Testis (tissue), 2 donors: ENCODE measurements at regions not wholly inside any gene's neighbourhood (a gene's known extent, or its start where the extent isn't known, plus 50 kb on each side); places are given as distances from the start of the nearest gene placed in this dataset.

ENCODE experiments used
- DNase-seq: peaks from one replicate; pipeline ENCODE4 v3.0.0-alpha.2; 2019
- H3K27ac ChIP-seq, 2 donors: fragments of 200-600 bp; sonication (generic); one replicate each; pipeline ENCODE4 v1.5.1; 2019
- H3K27me3 ChIP-seq: fragments of 200-600 bp; sonication (generic); one replicate; pipeline ENCODE4 v1.5.1; 2019
- H3K36me3 ChIP-seq: fragments of 200-600 bp; sonication (generic); one replicate; pipeline ENCODE4 v1.5.1; 2017; ENCODE audit warnings: low read depth; ENCODE audit errors: missing control alignments
- H3K4me1 ChIP-seq: fragments of 200-600 bp; sonication (generic); one replicate; pipeline ENCODE4 v1.5.1; 2019
- H3K4me3 ChIP-seq, 2 donors: fragments of 200-600 bp; sonication (generic); one replicate each; pipeline ENCODE4 v1.5.1; 2017 to 2019
- H3K9me3 ChIP-seq: fragments of 200-600 bp; sonication (generic); one replicate; pipeline ENCODE4 v1.5.1; 2017
- CTCF ChIP-seq, 3 experiments: fragments of 450-650 bp in 2 of 3; fragments of 200-600 bp in 1 of 3; sonication (generic) in 1 of 3; IDR thresholded peaks; one replicate each; pipeline ENCODE4 v1.5.1; 2016 to 2019; ENCODE audit warnings: antibody characterized with exemption in 3 of 3, mild to moderate bottlenecking in 2 of 3, moderate library complexity in 1 of 3
- POLR2A ChIP-seq: fragments of 450-650 bp; IDR thresholded peaks from one replicate; pipeline ENCODE4 v1.6.1; 2017; ENCODE audit warnings: antibody characterized with exemption, mild to moderate bottlenecking, moderate library complexity
- WGBS, 2 donors: methylation state at CpG; one replicate each; pipeline ENCODE4 v1.1.5; 2018; 5-methylcytosine and 5-hydroxymethylcytosine counted together
- intact Hi-C: fragments of 100-400 bp; cut with DNase I; formaldehyde crosslinking; loops from one replicate; pipeline ENCODE4 v1.15.1; 2023; ENCODE audit warnings: low total_unique reads

- intact Hi-C loops, result no loop called here
- Histone ChIP-seq H3K27ac (no peak overlapping the region), H3K27me3 (no peaks in the 10 kb centered on the region), H3K4me1 (no peaks in the 10 kb centered on the region), H3K4me3 (no peak overlapping the region), H3K9me3 (no peaks in the 10 kb centered on the region), H3K36me3 (no peaks in the 10 kb centered on the region)
- no peak for DNase-seq
- 86 to 92% methylated on average over 2 of the region's 2 CpGs for WGBS, 2 donors
- no peak for TF ChIP-seq CTCF (IDR thresholded peaks at IDR 0.05)
- TF ChIP-seq POLR2A, result no peak
Measured at GRCh38 chr1:232528472-232529089, 101.4 kb downstream of the SIPA1L2 start.

GRCh38 chr1:232524056-232524455 lies 105.9 kb downstream of the SIPA1L2 start:
- Histone ChIP-seq H3K4me1 (no peaks in the 10 kb centered on the region), H3K4me3 (no peak overlapping the region), H3K27ac (no peak overlapping the region), H3K36me3 (no peaks in the 10 kb centered on the region), H3K9me3 (no peaks in the 10 kb centered on the region), H3K27me3 (no peaks in the 10 kb centered on the region)
- TF ChIP-seq POLR2A (no peak), CTCF (IDR thresholded peaks at IDR 0.05) (no peak)
- DNase-seq, result no peak
- 81 to 82% methylated on average over 2 of the region's 2 CpGs for WGBS, 2 donors
- intact Hi-C loops, result no loop called here

- Histone ChIP-seq H3K27me3 (no peaks in the 10 kb centered on the region), H3K36me3 (no peaks in the 10 kb centered on the region), H3K4me3 (no peak overlapping the region), H3K9me3 (no peaks in the 10 kb centered on the region), H3K4me1 (no peaks in the 10 kb centered on the region), H3K27ac (no peak overlapping the region)
- no peak for DNase-seq
- TF ChIP-seq POLR2A (no peak), CTCF (IDR thresholded peaks at IDR 0.05) (no peak)
- 92 to 97% methylated on average over 1 of the region's 1 CpG for WGBS, 2 donors
- intact Hi-C loops, result no loop called here
Measured at GRCh38 chr1:232522189-232522588, 107.7 kb downstream of the SIPA1L2 start.

GRCh38 chr1:232521660-232522059 lies 108.3 kb downstream of the SIPA1L2 start:
- TF ChIP-seq CTCF (IDR thresholded peaks at IDR 0.05), result no peak
- TF ChIP-seq POLR2A, result no peak
- intact Hi-C loops, result no loop called here
- no peak overlapping the region for H3K27ac ChIP-seq
- 88 to 97% methylated on average over 1 of the region's 1 CpG for WGBS, 2 donors
- DNase-seq, result no peak
- no peak overlapping the region for H3K4me3 ChIP-seq
- H3K9me3 ChIP-seq, result no peaks in the 10 kb centered on the region
- H3K36me3 ChIP-seq, result no peaks in the 10 kb centered on the region
- H3K4me1 ChIP-seq, result no peaks in the 10 kb centered on the region
- H3K27me3 ChIP-seq, result no peaks in the 10 kb centered on the region

- intact Hi-C loops, result no loop called here
- no peak for TF ChIP-seq CTCF (IDR thresholded peaks at IDR 0.05)
- TF ChIP-seq POLR2A, result no peak
- Histone ChIP-seq H3K4me1 (no peaks in the 10 kb centered on the region), H3K9me3 (no peaks in the 10 kb centered on the region), H3K27me3 (no peaks in the 10 kb centered on the region), H3K27ac (no peak overlapping the region), H3K36me3 (no peaks in the 10 kb centered on the region), H3K4me3 (no peak overlapping the region)
- DNase-seq, result no peak
- WGBS, 2 donors, result 92% methylated on average over 11 of the region's 11 CpGs
Measured at GRCh38 chr1:232519186-232519585, 110.7 kb downstream of the SIPA1L2 start.
